ENCODE measurements at regions not wholly inside any gene's neighbourhood (a gene's known extent, or its start where the extent isn't known, plus 50 kb on each side); places are given as distances from the start of the nearest gene placed in this dataset.

DNA sequence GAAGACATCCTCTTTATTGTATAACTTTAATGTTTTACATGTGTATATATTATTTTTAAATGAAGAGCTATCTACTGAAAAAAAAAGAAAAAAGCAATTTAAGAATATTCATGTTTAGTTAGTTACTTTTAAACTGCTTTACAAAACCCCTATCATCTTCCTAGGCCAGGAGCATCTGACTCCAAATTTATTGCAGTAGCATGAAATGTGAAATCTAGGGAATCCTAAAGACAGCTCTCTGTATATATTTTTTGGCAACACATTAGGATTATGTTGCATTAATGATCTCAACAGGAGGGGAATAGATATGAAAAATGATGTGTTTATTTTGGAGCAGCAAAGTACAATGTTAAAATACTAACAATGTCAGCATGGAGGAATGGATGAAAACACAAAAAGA, 158.3 kb downstream of the CNTN3 start:
- no peaks in the 10 kb centered on the region for H3K36me3 ChIP-seq (ENCODE audit: insufficient read depth, low read length)
- TF ChIP-seq, protein P1, sequence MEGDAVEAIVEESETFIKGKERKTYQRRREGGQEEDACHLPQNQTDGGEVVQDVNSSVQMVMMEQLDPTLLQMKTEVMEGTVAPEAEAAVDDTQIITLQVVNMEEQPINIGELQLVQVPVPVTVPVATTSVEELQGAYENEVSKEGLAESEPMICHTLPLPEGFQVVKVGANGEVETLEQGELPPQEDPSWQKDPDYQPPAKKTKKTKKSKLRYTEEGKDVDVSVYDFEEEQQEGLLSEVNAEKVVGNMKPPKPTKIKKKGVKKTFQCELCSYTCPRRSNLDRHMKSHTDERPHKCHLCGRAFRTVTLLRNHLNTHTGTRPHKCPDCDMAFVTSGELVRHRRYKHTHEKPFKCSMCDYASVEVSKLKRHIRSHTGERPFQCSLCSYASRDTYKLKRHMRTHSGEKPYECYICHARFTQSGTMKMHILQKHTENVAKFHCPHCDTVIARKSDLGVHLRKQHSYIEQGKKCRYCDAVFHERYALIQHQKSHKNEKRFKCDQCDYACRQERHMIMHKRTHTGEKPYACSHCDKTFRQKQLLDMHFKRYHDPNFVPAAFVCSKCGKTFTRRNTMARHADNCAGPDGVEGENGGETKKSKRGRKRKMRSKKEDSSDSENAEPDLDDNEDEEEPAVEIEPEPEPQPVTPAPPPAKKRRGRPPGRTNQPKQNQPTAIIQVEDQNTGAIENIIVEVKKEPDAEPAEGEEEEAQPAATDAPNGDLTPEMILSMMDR (IDR thresholded peaks at IDR 0.05; ENCODE audit: extremely low read depth, low read depth, low read length), result no peak
- H4K20me1 ChIP-seq (ENCODE audit: insufficient read depth, low read length), result no peaks in the 10 kb centered on the region
- H2AFZ ChIP-seq (ENCODE audit: low read length), result no peak overlapping the region
- H3K27me3 ChIP-seq (ENCODE audit: insufficient read depth, low read length), result no peaks in the 10 kb centered on the region
- DNase-seq (ENCODE audit: insufficient read length, low spot score, missing footprints), result no peak
- H3K4me3 ChIP-seq (ENCODE audit: insufficient read depth, low read length), result no peak overlapping the region
- no peak overlapping the region for H3K27ac ChIP-seq (ENCODE audit: low read depth, low read length)
- H3K4me1 ChIP-seq (ENCODE audit: insufficient read depth, low read length), result no peaks in the 10 kb centered on the region
- H3K4me2 ChIP-seq (ENCODE audit: insufficient read depth, low read length), result no peak overlapping the region
- H3K9me3 ChIP-seq (ENCODE audit: low read depth, low read length), result no peaks in the 10 kb centered on the region
- H3K79me2 ChIP-seq (ENCODE audit: insufficient read depth, low read length), result no peaks in the 10 kb centered on the region

DNA sequence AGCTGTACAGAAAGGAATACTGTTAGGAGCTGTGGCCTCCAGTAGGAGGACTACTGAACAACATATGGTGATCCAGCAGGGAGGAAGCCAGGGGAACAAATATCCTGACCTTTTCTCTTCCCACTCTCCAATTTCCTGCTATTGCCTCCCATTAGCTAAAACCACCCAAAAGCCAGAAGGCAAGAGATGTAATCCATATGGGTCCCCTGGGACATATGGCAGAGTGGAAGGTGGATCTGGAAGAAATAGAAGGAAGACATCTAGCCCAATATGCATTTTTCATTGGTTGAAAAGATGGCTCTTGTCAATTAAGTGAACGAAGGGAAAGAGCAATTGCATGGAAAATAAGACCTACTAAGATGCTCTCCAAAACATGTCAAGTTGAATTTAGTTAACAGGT, 167.2 kb downstream of the CNTN3 start:
- no peak overlapping the region for H2AFZ ChIP-seq (ENCODE audit: low read length)
- no peak for DNase-seq (ENCODE audit: insufficient read length, low spot score, missing footprints)
- H3K79me2 ChIP-seq (ENCODE audit: insufficient read depth, low read length), result no peaks in the 10 kb centered on the region
- H3K36me3 ChIP-seq (ENCODE audit: insufficient read depth, low read length), result no peaks in the 10 kb centered on the region
- no peak overlapping the region for H3K27ac ChIP-seq (ENCODE audit: low read depth, low read length)
- H3K4me2 ChIP-seq (ENCODE audit: insufficient read depth, low read length), result no peak overlapping the region
- no peaks in the 10 kb centered on the region for H3K4me1 ChIP-seq (ENCODE audit: insufficient read depth, low read length)
- no peaks in the 10 kb centered on the region for H3K9me3 ChIP-seq (ENCODE audit: low read depth, low read length)
- no peaks in the 10 kb centered on the region for H4K20me1 ChIP-seq (ENCODE audit: insufficient read depth, low read length)
- TF ChIP-seq, protein P1 (IDR thresholded peaks at IDR 0.05; ENCODE audit: extremely low read depth, low read depth, low read length), result no peak
- H3K4me3 ChIP-seq (ENCODE audit: insufficient read depth, low read length), result no peak overlapping the region
- H3K27me3 ChIP-seq (ENCODE audit: insufficient read depth, low read length), result no peaks in the 10 kb centered on the region

DNA sequence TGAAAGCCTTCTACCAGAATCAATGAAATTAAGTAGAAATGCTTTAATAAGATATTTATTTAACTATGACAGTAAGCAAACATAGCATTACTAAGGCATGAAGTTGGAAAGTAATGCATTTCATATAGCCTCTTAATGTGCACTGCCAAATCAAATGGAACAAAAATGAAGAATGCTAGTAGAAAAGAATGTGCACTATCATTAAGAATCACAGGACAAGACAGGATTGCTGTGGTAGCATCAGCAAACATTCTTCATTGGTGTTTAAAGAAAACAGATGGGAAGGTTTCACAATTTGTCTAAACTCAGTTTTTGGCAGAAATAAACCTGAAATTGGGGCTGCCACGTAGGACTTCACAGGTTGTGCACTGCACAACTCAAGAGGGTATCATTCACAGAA, 168.9 kb downstream of the CNTN3 start:
- Histone ChIP-seq H4K20me1 (ENCODE audit: insufficient read depth, low read length) (no peaks in the 10 kb centered on the region), H3K9me3 (ENCODE audit: low read depth, low read length) (no peaks in the 10 kb centered on the region), H3K79me2 (ENCODE audit: insufficient read depth, low read length) (no peaks in the 10 kb centered on the region), H3K4me1 (ENCODE audit: insufficient read depth, low read length) (no peaks in the 10 kb centered on the region), H3K27ac (ENCODE audit: low read depth, low read length) (no peak overlapping the region), H2AFZ (ENCODE audit: low read length) (no peak overlapping the region), H3K36me3 (ENCODE audit: insufficient read depth, low read length) (no peaks in the 10 kb centered on the region), H3K27me3 (ENCODE audit: insufficient read depth, low read length) (no peaks in the 10 kb centered on the region), H3K4me2 (ENCODE audit: insufficient read depth, low read length) (no peak overlapping the region), H3K4me3 (ENCODE audit: insufficient read depth, low read length) (no peak overlapping the region)
- no peak for DNase-seq (ENCODE audit: insufficient read length, low spot score, missing footprints)
- TF ChIP-seq, protein P1 (IDR thresholded peaks at IDR 0.05; ENCODE audit: extremely low read depth, low read depth, low read length), result no peak

DNA sequence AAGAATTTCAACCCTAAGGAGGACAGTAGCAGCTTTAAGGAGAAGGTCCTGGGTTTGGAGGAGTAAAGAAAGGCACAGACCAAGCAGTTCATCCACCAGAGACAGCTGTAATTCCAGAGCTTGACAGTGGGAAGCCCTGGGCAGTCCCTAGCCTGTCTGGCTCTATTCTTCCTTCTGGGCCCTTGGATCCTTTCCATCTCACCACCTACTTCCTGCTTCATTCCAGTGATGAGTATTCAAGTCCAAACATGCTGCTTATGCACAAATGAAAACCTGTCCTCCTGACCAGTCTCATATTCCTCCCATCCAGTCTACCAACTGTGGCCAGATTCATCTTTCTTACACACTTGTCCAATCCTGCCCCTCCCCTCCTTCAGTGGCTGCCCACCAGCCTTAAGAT, 171.4 kb downstream of the CNTN3 start:
- no peaks in the 10 kb centered on the region for H4K20me1 ChIP-seq (ENCODE audit: insufficient read depth, low read length)
- H3K4me2 ChIP-seq (ENCODE audit: insufficient read depth, low read length), result no peak overlapping the region
- H2AFZ ChIP-seq (ENCODE audit: low read length), result no peak overlapping the region
- H3K4me1 ChIP-seq (ENCODE audit: insufficient read depth, low read length), result no peaks in the 10 kb centered on the region
- no peaks in the 10 kb centered on the region for H3K9me3 ChIP-seq (ENCODE audit: low read depth, low read length)
- H3K27me3 ChIP-seq (ENCODE audit: insufficient read depth, low read length), result no peaks in the 10 kb centered on the region
- TF ChIP-seq, protein P1 (IDR thresholded peaks at IDR 0.05; ENCODE audit: extremely low read depth, low read depth, low read length), result no peak
- H3K27ac ChIP-seq (ENCODE audit: low read depth, low read length), result no peak overlapping the region
- H3K79me2 ChIP-seq (ENCODE audit: insufficient read depth, low read length), result no peaks in the 10 kb centered on the region
- H3K36me3 ChIP-seq (ENCODE audit: insufficient read depth, low read length), result no peaks in the 10 kb centered on the region
- H3K4me3 ChIP-seq (ENCODE audit: insufficient read depth, low read length), result no peak overlapping the region
- no peak for DNase-seq (ENCODE audit: insufficient read length, low spot score, missing footprints)

Measured in osteoblast (primary cell).